MCF 10A (cell line): ENCODE measurements at regions not wholly inside any gene's neighbourhood (a gene's known extent, or its start where the extent isn't known, plus 50 kb on each side); places are given as distances from the start of the nearest gene placed in this dataset.
"Not testable (repeated sequence)": the region's sequence is repeated elsewhere in the genome, so short reads cannot be mapped to it uniquely, and the experiment has no call there.

Source experiments
- BruUV-seq: library from RNA; stranded (reverse); fragments of 400-500 nt; replicated peaks from 2 replicates; lab custom pipeline; 2021; lab: Mats Ljungman, UMichigan
- CTCF ChIA-PET: fragments of 300-600 bp; sonication (Branson Sonifier 250); formaldehyde crosslinking; extraction: SDS; loops from one replicate; lab custom pipeline; 2021; ENCODE audit warnings: antibody characterized with exemption, inconsistent platforms; lab: Yijun Ruan, JAX
- POLR2A ChIA-PET: fragments of 300-600, 350-650 bp; sonication (Branson Sonifier 250); formaldehyde crosslinking; extraction: SDS; loops from one replicate; lab custom pipeline; 2020; ENCODE audit warnings: antibody characterized with exemption, inconsistent platforms; lab: Yijun Ruan, JAX
- DNase-seq: peaks from one replicate; pipeline ENCODE4 v3.0.0-alpha.2; 2018; ENCODE audit not compliant: unreplicated experiment
- H3K27ac Mint-ChIP-seq: one replicate; pipeline ENCODE4 v1.8.0; 2022; ENCODE audit warnings: mild to moderate bottlenecking, low read depth, mixed read lengths; ENCODE audit not compliant: unreplicated experiment
- H3K27me3 Mint-ChIP-seq: one replicate; pipeline ENCODE4 v1.8.0; 2022; ENCODE audit warnings: mixed read lengths; ENCODE audit not compliant: insufficient read depth, unreplicated experiment
- H3K36me3 Mint-ChIP-seq: one replicate; pipeline ENCODE4 v1.8.0; 2022; ENCODE audit warnings: mild to moderate bottlenecking, moderate library complexity, mixed read lengths; ENCODE audit not compliant: insufficient read depth, unreplicated experiment
- H3K4me1 Mint-ChIP-seq: one replicate; pipeline ENCODE4 v1.8.0; 2022; ENCODE audit warnings: mixed read lengths; ENCODE audit not compliant: insufficient read depth, unreplicated experiment
- H3K4me3 Mint-ChIP-seq: one replicate; pipeline ENCODE4 v1.8.0; 2022; ENCODE audit warnings: mild to moderate bottlenecking, moderate library complexity, mixed read lengths; ENCODE audit not compliant: unreplicated experiment
- H3K9me3 Mint-ChIP-seq: one replicate; pipeline ENCODE4 v1.8.0; 2022; ENCODE audit warnings: mixed read lengths; ENCODE audit not compliant: unreplicated experiment
- CTCF ChIP-seq: fragments of 200-600 bp; IDR thresholded peaks from one replicate; pipeline ENCODE4 v1.8.0; 2022; ENCODE audit warnings: antibody characterized with exemption, mild to moderate bottlenecking; ENCODE audit not compliant: unreplicated experiment
- intact Hi-C: fragments of 100-400 bp; cut with micrococcal nuclease; formaldehyde crosslinking; loops from 2 replicates; pipeline ENCODE4 v1.14.1; 2022

GRCh38 chr7:69309601-69310000 lies 288.7 kb upstream of the AUTS2 start:
- no peak overlapping the region for H3K4me3 Mint-ChIP-seq
- no peak overlapping the region for H3K27ac Mint-ChIP-seq
- TF ChIP-seq CTCF = no peak
- H3K9me3 Mint-ChIP-seq = peaks cover 38% of the 10 kb centered on the region
- no peak for DNase-seq
- CTCF ChIA-PET = no interaction called here
- BruUV-seq = no TSS peak
- POLR2A ChIA-PET = no interaction called here
- no peaks in the 10 kb centered on the region for H3K4me1 Mint-ChIP-seq
- H3K27me3 Mint-ChIP-seq = no peaks in the 10 kb centered on the region
- no peaks in the 10 kb centered on the region for H3K36me3 Mint-ChIP-seq
- intact Hi-C loops = no loop called here

GRCh38 chr7:69311489-69311888 lies 286.8 kb upstream of the AUTS2 start:
- POLR2A ChIA-PET = no interaction called here
- Mint-ChIP-seq H3K27ac (no peak overlapping the region), H3K9me3 (peaks cover 41% of the 10 kb centered on the region), H3K36me3 (no peaks in the 10 kb centered on the region), H3K4me3 (no peak overlapping the region), H3K27me3 (no peaks in the 10 kb centered on the region), H3K4me1 (no peaks in the 10 kb centered on the region)
- TF ChIP-seq CTCF = no peak
- intact Hi-C loops = no loop called here
- DNase-seq = no peak
- CTCF ChIA-PET = no interaction called here
- BruUV-seq = no TSS peak

GRCh38 chr7:69313852-69314251 lies 284.4 kb upstream of the AUTS2 start:
- BruUV-seq, H3K27ac Mint-ChIP-seq, H3K4me3 Mint-ChIP-seq, H3K27me3 Mint-ChIP-seq, H3K4me1 Mint-ChIP-seq, POLR2A ChIA-PET, intact Hi-C loops, CTCF ChIA-PET, H3K36me3 Mint-ChIP-seq, DNase-seq: not testable (repeated sequence)
- peaks cover 35% of the 10 kb centered on the region for H3K9me3 Mint-ChIP-seq

GRCh38 chr7:69318794-69319193 lies 279.5 kb upstream of the AUTS2 start:
- peaks cover 27% of the 10 kb centered on the region for H3K9me3 Mint-ChIP-seq
- no peaks in the 10 kb centered on the region for H3K4me1 Mint-ChIP-seq
- ChIA-PET CTCF (no interaction called here), POLR2A (no interaction called here)
- no peak for DNase-seq
- intact Hi-C loops = no loop called here
- H3K27me3 Mint-ChIP-seq = no peaks in the 10 kb centered on the region
- no TSS peak for BruUV-seq
- no peaks in the 10 kb centered on the region for H3K36me3 Mint-ChIP-seq
- H3K4me3 Mint-ChIP-seq = no peak overlapping the region
- TF ChIP-seq CTCF = no peak
- H3K27ac Mint-ChIP-seq = no peak overlapping the region

GRCh38 chr7:69328516-69328915 lies 269.8 kb upstream of the AUTS2 start:
- no peaks in the 10 kb centered on the region for H3K4me1 Mint-ChIP-seq
- no peak for TF ChIP-seq CTCF
- peaks cover 24% of the 10 kb centered on the region for H3K9me3 Mint-ChIP-seq
- peaks cover 4% of the 10 kb centered on the region for H3K36me3 Mint-ChIP-seq
- ChIA-PET POLR2A (no interaction called here), CTCF (no interaction called here)
- DNase-seq = no peak
- intact Hi-C loops = no loop called here
- H3K27ac Mint-ChIP-seq = no peak overlapping the region
- BruUV-seq = no TSS peak
- H3K27me3 Mint-ChIP-seq = no peaks in the 10 kb centered on the region
- H3K4me3 Mint-ChIP-seq = no peak overlapping the region
